GM21526 (cell line): ENCODE measurements at regions not wholly inside any gene's neighbourhood (a gene's known extent, or its start where the extent isn't known, plus 50 kb on each side); places are given as distances from the start of the nearest gene placed in this dataset.
"Not testable (repeated sequence)": the region's sequence is repeated elsewhere in the genome, so short reads cannot be mapped to it uniquely, and the experiment has no call there.

Experiments
- ATAC-seq: cut with Tn5 transposase; IDR thresholded peaks from one replicate; pipeline ENCODE4 v1.9.1; 2021; ENCODE audit warnings: moderate library complexity; ENCODE audit not compliant: unreplicated experiment, low FRiP score

DNA sequence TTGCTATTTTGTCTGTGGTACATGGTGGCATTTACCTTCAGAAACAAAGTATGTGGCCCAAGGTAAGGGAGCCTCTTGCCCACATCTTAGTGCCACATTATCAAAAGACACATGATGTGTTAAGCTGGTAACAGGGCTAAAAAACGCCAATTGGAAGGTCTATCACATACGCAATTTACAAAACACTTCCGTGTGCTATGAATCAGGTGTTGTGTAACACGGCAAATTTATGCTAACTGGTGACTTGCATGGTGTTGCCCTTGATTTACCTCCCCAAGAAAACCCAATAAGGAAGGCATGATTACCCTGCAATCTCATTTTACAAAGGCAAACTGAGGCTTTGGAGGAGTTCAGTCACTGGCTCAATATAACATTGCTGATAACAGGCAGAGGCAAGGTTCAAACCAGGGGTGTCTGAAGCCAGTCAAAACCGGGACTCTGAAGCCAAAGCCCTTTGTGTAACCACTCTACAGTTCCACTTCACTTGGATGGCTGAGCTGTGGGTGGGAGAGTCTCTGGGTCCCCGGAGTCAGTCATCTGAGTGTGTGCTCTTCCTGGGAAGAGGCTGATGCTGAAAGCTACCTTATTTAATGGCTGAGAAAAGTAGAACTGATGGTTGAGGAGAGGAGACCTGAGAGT is 103.9 kb upstream of the BCL6 start:
- ATAC-seq = no peak

DNA sequence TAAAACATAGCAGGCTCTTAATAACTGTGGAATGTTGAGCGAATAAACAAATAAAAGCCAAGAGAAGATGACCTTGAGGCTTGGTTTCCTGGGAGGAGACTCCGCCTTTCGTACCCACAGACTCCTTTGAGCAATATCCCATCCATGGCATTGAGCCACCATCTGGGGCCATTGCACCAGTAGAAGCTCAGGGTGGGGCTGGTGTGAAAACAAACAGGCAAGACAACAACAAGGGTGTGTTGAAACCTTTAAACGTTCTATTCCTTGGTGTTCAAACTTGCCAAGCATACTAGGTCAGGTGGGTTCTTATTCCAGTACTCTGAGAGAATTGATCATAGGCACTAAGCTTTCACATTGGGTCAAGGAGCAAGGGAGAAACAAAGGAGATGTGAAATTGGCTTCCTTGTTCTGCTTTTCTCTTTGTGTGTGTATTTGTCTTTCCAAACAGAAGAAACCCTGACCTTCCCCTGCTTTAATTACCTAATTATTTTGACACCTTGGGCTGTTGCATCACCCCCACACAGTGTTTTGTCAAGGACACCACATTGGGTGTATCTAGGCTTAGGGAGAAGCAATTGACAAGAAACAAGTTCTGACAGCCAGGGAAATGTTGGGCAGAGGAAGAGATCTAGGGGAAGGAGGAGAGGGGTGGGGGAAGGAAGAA is 105.1 kb upstream of the BCL6 start:
- no peak for ATAC-seq

DNA sequence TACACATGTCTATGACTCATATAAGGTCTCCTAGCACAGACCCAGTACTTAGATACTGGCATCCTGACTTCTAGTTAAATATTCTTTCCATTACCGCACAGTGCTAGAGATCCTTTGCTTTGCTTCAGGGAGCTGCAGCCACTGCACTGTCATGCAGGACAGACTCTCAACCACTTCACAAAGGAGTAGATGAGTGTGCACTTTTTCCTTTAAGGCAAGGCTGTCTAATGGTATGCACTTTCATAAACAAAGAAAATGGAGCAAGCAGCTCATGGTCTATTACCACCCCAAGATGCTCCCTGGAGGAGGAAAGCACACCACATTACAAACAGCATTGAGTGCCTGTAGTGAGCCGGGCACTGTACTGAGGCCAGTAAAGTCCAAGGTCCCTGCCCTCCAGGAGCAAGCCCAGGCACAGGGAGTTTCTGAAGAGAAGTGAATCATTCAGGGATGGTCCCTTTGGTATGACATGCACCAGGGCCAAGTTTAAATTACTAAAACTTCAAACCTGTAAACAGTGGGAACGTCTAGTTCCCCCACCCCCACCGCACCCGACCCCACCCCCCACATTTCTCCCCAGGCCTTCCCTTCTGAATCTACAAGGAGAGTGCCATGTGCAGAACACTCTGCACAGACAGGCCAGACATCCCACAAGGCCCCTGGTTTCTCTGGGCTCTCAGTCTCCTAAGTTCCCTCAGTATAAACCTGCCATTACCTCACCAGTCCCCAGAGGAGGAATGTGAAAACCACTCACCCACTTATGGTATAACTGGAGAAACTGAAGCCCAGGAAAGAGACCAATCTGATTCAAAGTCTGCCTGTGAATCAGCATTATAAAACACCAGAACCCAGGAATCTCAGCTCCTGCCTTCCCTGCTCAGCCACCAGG is 107.8 kb upstream of the BCL6 start:
- ATAC-seq = no peak

GRCh38 chr3:187855131-187855530 is 109.9 kb upstream of the BCL6 start:
- ATAC-seq = no peak

- no peak for ATAC-seq
Measured at GRCh38 chr3:187856555-187856954, 111.3 kb upstream of the BCL6 start.

DNA sequence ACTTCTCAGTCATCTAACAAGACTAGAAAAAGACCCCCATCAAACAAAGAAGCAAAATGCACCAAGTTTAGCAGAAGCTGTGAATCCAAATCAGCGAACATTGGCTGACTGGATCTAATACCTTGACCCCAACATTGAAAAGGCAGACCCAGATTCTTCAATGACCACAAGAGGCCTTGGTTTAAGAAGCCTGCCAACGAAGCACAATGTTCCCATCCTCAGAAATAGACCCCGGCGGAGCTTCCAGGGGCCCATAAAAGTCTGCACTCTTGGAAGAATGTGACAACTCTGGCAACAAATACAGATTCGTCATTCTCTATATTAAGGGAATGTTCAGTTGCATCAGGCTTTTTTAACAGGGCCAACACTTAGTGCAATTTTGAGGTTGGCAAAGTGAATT is 112.8 kb upstream of the BCL6 start:
- no peak for ATAC-seq

DNA sequence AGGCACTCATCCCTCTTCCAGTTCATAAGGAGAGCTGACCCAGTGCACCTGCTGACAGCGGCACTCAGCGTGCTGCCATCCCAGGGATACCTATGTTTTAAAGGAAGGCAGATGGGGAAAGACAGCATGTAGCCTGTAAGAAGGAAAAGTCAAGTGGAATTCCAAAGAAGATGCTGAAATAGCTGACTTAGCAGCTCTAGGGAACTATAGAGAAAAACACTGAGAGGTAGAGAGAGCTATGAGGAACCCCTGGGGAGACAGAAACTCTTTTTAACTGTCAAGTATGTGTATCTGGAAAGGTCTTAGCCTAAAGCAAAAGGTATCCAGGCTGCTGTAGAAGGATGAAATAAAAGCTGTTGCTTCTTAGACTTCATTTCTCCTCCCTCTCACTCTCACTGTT is 113.4 kb upstream of the BCL6 start:
- ATAC-seq = no peak

DNA sequence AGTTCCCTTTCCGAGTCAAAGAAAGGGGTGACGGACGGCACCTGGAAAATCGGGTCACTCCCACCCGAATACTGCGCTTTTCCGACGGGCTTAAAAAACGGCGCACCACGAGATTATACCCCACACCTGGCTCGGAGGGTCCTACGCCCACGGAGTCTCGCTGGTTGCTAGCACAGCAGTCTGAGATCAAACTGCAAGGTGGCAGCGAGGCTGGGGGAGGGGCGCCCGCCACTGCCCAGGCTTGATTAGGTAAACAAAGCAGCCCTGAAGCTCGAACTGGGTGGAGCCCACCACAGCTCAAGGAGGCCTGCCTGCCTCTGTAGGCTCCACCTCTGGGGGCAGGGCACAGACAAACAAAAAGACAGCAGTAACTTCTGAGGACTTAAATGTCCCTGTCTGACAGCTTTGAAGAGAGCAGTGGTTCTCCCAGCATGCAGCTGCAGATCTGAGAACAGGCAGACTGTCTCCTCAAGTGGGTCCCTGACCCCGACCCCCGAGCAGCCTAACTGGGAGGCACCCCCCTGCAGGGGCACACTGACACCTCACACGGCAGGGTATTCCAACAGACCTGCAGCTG is 117.5 kb upstream of the BCL6 start:
- ATAC-seq = not testable (repeated sequence)

- no peak for ATAC-seq
Measured at GRCh38 chr3:187870360-187871203, 125.3 kb upstream of the BCL6 start.

DNA sequence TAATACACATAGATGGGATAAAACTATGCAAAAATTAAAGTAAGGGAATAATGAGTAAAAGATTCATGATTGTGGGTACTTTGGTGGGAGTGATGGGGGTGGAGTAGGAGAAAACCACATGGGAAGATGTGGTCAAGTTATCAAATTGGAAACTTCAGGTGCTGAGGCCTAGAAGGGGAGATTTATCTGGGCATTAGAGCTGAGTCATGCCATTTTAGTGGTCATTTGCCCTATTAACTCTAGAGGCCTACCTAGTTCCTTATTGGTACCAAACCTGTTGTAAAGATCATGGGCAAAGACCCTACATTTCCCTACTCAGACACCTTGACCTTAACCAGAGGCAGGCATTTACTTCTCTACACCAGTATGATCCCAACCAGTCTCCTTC is 125.9 kb upstream of the BCL6 start:
- ATAC-seq = no peak

DNA sequence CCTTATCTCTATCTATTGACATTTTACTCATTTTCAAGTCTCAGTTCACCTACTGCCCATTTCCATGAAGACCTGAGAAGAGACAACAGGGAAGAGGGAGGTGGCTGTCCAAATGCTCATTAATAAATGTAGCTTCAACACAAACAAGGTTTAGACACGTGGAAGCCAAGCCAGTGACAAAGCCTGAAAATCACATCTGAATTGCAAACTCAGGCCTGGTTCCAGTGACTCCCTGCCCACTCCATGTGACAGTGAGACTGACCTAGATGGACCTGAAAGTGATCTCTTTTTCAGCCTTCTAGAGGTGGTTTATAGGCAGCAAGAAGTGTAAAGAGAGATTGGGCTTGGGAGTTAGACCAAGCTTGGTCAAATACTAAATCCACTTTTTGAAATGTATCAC is 126.6 kb upstream of the BCL6 start:
- no peak for ATAC-seq

DNA sequence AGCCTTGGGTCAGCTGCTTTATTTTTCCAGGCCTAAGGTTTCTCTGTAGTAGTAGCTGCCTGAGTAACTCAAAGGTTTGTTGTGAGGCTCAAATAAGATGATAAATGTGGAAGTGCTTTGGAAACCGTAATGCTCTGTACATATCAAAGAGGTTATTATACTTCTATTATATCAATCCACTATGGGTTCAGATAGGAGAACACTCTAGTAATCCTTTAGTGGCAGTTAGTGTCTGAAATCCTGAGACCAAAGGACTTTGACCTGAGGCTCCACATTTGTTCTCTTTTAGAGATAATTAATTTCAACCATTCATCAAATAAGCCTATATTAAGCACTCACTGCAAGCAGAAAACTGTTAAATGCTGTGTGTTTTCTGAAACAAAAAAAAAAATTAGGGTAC is 128.6 kb upstream of the BCL6 start:
- ATAC-seq = no peak

DNA sequence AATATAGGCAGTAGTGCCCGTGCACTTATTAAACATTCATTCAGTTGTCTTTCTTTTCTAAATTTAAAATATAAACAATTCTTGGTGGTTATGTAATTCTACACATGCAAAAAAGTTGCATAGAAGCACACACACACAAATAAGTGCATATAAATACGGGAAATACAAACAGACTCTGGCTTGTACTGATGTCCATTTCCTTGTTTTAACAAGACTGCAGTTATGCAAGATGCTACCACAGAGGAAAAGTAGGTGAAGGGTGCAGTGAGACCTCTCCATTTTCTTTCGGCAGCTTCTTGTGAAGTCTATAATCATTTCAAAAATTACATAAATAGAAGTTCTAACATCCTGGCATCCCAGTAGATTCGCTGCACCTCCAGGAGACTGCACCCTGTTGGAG is 130.6 kb upstream of the BCL6 start:
- no peak for ATAC-seq

GRCh38 chr3:187878772-187879518 is 133.7 kb upstream of the BCL6 start:
- ATAC-seq = no peak

DNA sequence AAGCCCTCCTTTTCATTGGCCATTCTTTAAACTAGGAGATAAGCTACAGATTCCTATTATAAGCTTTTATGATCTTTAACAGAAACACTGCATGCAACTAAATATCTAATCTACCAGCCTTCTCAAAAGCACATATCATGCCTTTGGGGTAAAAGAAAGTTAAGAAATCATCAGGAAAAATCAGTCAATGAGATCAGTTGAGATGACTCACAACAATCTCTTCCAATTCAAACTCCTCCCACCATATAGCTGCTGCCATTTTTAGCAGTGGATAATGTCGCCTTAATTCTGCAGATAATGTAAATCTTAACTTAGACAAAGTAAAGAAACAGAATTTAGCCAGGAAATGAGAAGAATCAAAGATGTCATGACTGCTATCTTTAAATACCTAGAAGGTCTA is 135.2 kb upstream of the BCL6 start:
- ATAC-seq = no peak

GRCh38 chr3:187880851-187881250 is 135.6 kb upstream of the BCL6 start:
- ATAC-seq = no peak

GRCh38 chr3:187888701-187889100 is 143.4 kb upstream of the BCL6 start:
- no peak for ATAC-seq

GRCh38 chr3:187889106-187889505 is 143.8 kb upstream of the BCL6 start:
- ATAC-seq = no peak

DNA sequence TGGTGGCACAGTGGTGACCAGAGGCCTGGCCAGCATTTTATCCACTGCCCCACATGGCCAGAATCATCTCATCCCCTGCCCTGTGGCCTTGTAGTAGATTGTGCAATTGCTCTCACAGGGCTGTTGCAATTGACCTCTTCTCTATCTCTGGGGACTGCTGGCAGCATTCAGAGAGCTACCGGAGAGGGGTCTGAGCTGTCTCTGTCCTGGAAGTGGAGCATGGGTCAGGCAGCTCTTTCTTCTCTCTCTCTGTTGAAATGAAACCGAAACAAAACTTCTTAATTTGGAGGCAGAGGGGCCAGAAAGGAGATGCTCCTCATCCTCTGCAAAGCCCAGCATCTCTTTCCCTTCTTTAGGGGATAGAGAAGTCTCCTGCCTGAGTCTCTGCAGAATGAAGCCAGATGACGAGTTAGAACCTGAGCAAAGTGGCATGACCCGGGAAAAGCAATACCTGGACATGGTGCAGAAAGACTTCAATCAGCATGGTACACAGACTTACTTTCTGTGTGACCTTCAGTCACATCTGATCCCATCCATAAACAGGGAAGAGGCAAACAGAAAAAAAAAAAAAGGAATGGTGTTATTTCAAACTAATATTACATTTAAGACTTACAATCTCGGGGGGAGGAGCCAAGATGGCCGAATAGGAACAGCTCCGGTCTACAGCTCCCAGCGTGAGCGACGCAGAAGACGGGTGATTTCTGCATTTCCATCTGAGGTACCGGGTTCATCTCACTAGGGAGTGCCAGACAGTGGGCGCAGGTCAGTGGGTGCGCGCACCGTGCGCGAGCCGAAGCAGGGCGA is 144.5 kb upstream of the BCL6 start:
- ATAC-seq = no peak
